ENCODE measurements at regions not wholly inside any gene's neighbourhood (a gene's known extent, or its start where the extent isn't known, plus 50 kb on each side); places are given as distances from the start of the nearest gene placed in this dataset.

DNA sequence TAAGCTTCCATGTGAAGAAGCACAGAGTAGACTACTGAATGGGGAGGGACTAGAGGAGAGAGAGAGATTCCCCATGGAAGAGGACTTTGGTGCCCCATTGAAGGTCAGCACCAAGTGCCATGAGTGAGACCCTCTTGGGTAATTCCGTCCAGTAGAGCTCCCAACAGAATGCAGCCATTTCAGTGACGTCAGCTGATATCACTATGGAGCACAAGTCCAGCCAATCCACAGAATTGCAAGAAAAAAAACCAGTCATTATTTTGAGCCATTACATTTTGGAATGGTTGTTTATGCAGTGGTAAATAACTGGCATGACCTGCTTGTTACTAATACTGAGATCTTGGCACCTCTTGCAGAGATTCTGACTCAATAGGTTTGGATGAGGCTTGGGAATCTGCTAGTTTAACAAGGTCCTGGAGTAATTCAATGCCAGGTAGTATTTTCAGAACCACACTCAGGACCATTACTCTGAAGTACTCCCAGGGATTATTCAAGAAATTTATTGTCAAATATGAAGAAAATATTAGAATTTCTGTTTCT is 52.6 kb upstream of the SP8 start:
- Histone ChIP-seq H3K4me3 (ENCODE audit: low read length) (no peak overlapping the region), H3K4me1 (ENCODE audit: insufficient read depth, low read length) (no peaks in the 10 kb centered on the region), H3K9me3 (ENCODE audit: low read length) (no peaks in the 10 kb centered on the region), H4K20me1 (ENCODE audit: low read length) (0 out of 2 replicates have a peak, but pooled peaks cover 1% of the 10 kb centered on the region), H3F3A (ENCODE audit: low read length, unreplicated experiment) (no peaks in the 10 kb centered on the region), H3K27me3 (ENCODE audit: low read length) (peaks cover 18% of the 10 kb centered on the region; the same call in 1 of the 2 replicates), H3K9ac (ENCODE audit: low read length) (no peak overlapping the region), H3K4me2 (ENCODE audit: low read length) (no peak overlapping the region), H2AFZ (ENCODE audit: low read length) (no peak overlapping the region), H3K9me2 (replicated peaks; ENCODE audit: low read length) (no peaks in the 10 kb centered on the region), H3K79me2 (ENCODE audit: low read length) (no peaks in the 10 kb centered on the region), H3K36me3 (ENCODE audit: low read depth, low read length) (no peaks in the 10 kb centered on the region), H3K27ac (ENCODE audit: low read length) (no peak overlapping the region)
- DNase-seq = peak; percentile 41
- intact Hi-C loops (cut with micrococcal nuclease) = loop anchor here (10.0 kb wide), 1 partner anchor 1124 kb away; no protein-coding TSS in a partner anchor
- POLR2A ChIA-PET (ENCODE audit: unreplicated experiment) = no interaction called here
- TF ChIP-seq EZH2phosphoT487 (IDR thresholded peaks at IDR 0.05; ENCODE audit: borderline replicate concordance, low read length) (no peak), CTCF (conservative IDR thresholded peaks at IDR 0.05; ENCODE audit: low read depth, low read length) (no peak), EZH2 (IDR thresholded peaks at IDR 0.05; ENCODE audit: low read length, unreplicated experiment) (no peak)
- CTCF ChIA-PET = no interaction called here
- no peak for ATAC-seq
- no TSS peak for BruUV-seq (replicated peaks)

DNA sequence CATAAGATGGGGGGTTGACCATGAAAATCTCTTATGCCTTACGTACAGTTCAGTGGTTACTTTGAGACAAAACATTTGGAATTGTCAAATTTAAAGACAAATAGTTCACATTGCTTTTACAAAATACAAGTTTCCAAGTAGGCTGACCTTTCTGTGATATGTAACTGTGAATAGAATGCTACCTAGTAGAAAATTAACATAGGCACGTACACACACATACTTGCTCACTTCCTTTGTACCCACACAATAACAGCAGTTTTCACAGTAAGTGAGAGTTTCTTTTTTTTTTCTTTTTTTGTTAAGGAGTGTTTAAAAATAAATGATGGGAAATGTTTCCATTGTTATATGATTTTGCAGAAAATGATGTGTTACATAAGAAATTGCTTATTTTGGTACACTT is 53.3 kb upstream of the SP8 start:
- H3K79me2 ChIP-seq (ENCODE audit: low read length) = no peaks in the 10 kb centered on the region
- no peak overlapping the region for H3K4me3 ChIP-seq (ENCODE audit: low read length)
- H3K36me3 ChIP-seq (ENCODE audit: low read depth, low read length) = no peaks in the 10 kb centered on the region
- ATAC-seq = no peak
- H3F3A ChIP-seq (ENCODE audit: low read length, unreplicated experiment) = no peaks in the 10 kb centered on the region
- intact Hi-C loops (cut with micrococcal nuclease) = loop anchor here (10.0 kb wide), 1 partner anchor 1125 kb away; no protein-coding TSS in a partner anchor
- no peak overlapping the region for H2AFZ ChIP-seq (ENCODE audit: low read length)
- BruUV-seq (replicated peaks) = no TSS peak
- no peaks in the 10 kb centered on the region for H4K20me1 ChIP-seq (ENCODE audit: low read length)
- H3K9ac ChIP-seq (ENCODE audit: low read length) = no peak overlapping the region
- no peaks in the 10 kb centered on the region for H3K9me2 ChIP-seq (replicated peaks; ENCODE audit: low read length)
- no peak for DNase-seq
- H3K4me2 ChIP-seq (ENCODE audit: low read length) = no peak overlapping the region
- peaks cover 15% of the 10 kb centered on the region; the same call in 1 of the 2 replicates for H3K27me3 ChIP-seq (ENCODE audit: low read length)
- no peaks in the 10 kb centered on the region for H3K4me1 ChIP-seq (ENCODE audit: insufficient read depth, low read length)
- POLR2A ChIA-PET (ENCODE audit: unreplicated experiment) = interaction anchor here (0.5 kb wide), 1 partner anchor 587 kb away, joined by 5 read pairs; no protein-coding TSS in a partner anchor
- H3K9me3 ChIP-seq (ENCODE audit: low read length) = no peaks in the 10 kb centered on the region
- H3K27ac ChIP-seq (ENCODE audit: low read length) = no peak overlapping the region
- TF ChIP-seq EZH2 (IDR thresholded peaks at IDR 0.05; ENCODE audit: low read length, unreplicated experiment) (no peak), CTCF (conservative IDR thresholded peaks at IDR 0.05; ENCODE audit: low read depth, low read length) (no peak), EZH2phosphoT487 (IDR thresholded peaks at IDR 0.05; ENCODE audit: borderline replicate concordance, low read length) (no peak)
- CTCF ChIA-PET = no interaction called here

DNA sequence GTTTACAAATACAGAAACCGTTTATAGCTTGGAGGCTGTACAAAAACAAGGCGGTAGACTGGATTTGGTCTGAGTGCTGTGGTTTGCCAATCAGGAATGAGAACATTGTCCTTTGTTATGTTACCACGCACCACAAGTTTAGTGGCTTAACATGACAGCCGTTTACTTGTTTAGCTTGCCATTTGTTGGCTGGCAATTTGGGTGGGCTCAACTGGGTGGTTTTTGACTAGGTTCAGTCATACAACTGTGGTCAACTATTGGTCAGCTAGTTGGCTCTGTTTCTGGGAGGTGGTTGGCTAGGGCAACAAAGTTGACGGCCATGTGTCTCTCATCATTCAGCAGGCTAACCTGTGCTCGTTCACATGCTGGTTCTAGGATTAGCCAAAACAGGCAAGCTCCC is 60.1 kb upstream of the SP8 start:
- H3K27ac ChIP-seq (ENCODE audit: low read length) = no peak overlapping the region

More for the DNA sequence above, 60.1 kb upstream of the SP8 start:
- no peak for DNase-seq
- no peak overlapping the region for H2AFZ ChIP-seq (ENCODE audit: low read length)
- no peaks in the 10 kb centered on the region for H3K9me3 ChIP-seq (ENCODE audit: low read length)
- H3K4me1 ChIP-seq (ENCODE audit: insufficient read depth, low read length) = no peaks in the 10 kb centered on the region
- no peak overlapping the region for H3K4me2 ChIP-seq (ENCODE audit: low read length)
- no peaks in the 10 kb centered on the region for H3F3A ChIP-seq (ENCODE audit: low read length, unreplicated experiment)
- no peak overlapping the region for H3K4me3 ChIP-seq (ENCODE audit: low read length)
- H3K36me3 ChIP-seq (ENCODE audit: low read depth, low read length) = no peaks in the 10 kb centered on the region
- no peaks in the 10 kb centered on the region for H4K20me1 ChIP-seq (ENCODE audit: low read length)
- ChIA-PET CTCF (no interaction called here), POLR2A (ENCODE audit: unreplicated experiment) (no interaction called here)
- H3K79me2 ChIP-seq (ENCODE audit: low read length) = no peaks in the 10 kb centered on the region
- no peaks in the 10 kb centered on the region for H3K9me2 ChIP-seq (replicated peaks; ENCODE audit: low read length)
- no peak overlapping the region for H3K9ac ChIP-seq (ENCODE audit: low read length)
- H3K27me3 ChIP-seq (ENCODE audit: low read length) = peaks cover 47% of the 10 kb centered on the region
- no TSS peak for BruUV-seq (replicated peaks)
- intact Hi-C loops (cut with micrococcal nuclease) = no loop called here
- TF ChIP-seq EZH2phosphoT487 (IDR thresholded peaks at IDR 0.05; ENCODE audit: borderline replicate concordance, low read length) = no peak
- ATAC-seq = no peak
